ENCODE measurements at regions not wholly inside any gene's neighbourhood (a gene's known extent, or its start where the extent isn't known, plus 50 kb on each side); places are given as distances from the start of the nearest gene placed in this dataset.

DNA sequence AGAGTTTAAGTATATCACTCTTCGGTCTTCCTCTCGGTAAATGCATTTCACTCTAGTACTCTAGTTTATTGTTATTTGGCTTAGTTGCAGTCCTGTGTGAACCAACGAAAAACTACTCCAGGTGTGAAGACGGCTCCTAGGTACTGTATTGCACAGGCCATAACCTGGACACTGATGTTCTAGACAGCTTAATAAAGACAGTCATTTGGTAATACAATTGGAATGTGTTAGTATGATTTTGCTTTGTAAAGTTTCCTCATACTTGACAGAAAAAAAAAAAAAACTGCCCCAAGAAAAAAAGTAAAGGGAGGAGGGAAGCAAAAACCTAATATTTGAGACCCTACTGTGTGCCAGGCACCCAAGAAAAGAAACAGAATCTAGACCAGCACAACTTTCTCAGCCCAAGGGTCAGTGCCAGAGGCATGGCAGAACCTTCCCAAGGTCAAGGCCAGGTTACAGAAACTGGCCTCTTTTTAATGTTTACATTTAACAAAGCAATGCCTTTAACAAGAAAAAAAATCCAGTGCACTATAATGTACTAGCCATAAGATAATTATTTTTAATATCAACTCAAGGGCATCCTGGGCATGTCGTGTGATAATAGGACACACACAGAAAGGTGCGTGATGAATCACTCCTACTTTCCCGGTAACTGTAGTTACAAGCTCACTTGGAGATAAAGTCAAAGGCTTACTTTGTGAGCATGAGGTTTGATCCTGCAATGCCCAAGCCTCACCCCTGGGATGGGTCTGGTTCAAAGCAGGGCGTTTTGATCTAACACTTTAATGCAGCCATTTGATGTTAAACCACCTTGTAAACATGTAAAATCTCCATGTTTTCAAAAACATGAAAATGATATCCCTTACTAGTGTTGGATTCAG is 110.6 kb downstream of the BMP4 start:
- TF ChIP-seq, protein P1, sequence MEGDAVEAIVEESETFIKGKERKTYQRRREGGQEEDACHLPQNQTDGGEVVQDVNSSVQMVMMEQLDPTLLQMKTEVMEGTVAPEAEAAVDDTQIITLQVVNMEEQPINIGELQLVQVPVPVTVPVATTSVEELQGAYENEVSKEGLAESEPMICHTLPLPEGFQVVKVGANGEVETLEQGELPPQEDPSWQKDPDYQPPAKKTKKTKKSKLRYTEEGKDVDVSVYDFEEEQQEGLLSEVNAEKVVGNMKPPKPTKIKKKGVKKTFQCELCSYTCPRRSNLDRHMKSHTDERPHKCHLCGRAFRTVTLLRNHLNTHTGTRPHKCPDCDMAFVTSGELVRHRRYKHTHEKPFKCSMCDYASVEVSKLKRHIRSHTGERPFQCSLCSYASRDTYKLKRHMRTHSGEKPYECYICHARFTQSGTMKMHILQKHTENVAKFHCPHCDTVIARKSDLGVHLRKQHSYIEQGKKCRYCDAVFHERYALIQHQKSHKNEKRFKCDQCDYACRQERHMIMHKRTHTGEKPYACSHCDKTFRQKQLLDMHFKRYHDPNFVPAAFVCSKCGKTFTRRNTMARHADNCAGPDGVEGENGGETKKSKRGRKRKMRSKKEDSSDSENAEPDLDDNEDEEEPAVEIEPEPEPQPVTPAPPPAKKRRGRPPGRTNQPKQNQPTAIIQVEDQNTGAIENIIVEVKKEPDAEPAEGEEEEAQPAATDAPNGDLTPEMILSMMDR (IDR thresholded peaks at IDR 0.05), result no peak
- TF ChIP-seq RAD21 (conservative IDR thresholded peaks at IDR 0.05 in 1 of 2, IDR thresholded peaks at IDR 0.05 in 1 of 2) (no peak), BHLHE40 (IDR thresholded peaks at IDR 0.05; ENCODE audit: low read depth, low read length) (no peak), MYC (IDR thresholded peaks at IDR 0.05; ENCODE audit: borderline replicate concordance, low read length) (no peak), GATA3 (IDR thresholded peaks at IDR 0.05; ENCODE audit: borderline replicate concordance) (no peak), EP300 (IDR thresholded peaks at IDR 0.05) (no peak), KDM1A (IDR thresholded peaks at IDR 0.05; ENCODE audit: low read depth) (no peak), POLR2A (IDR thresholded peaks at IDR 0.05; ENCODE audit: low read length) (no peak), ESRRA (IDR thresholded peaks at IDR 0.05; ENCODE audit: borderline replicate concordance, low read length) (no peak), RFX5 (IDR thresholded peaks at IDR 0.05) (no peak), CEBPB (IDR thresholded peaks at IDR 0.05) (no peak)

Measured in A549 (cell line).